H9 (cell line): ENCODE measurements at regions not wholly inside any gene's neighbourhood (a gene's known extent, or its start where the extent isn't known, plus 50 kb on each side); places are given as distances from the start of the nearest gene placed in this dataset.

Source experiments
- DNase-seq: peaks from one replicate; pipeline ENCODE4 v3.0.0-alpha.2; 2017
- H2AFZ ChIP-seq: one replicate; pipeline ENCODE4 v1.6.1; 2013; ENCODE audit warnings: mild to moderate bottlenecking, low read length, control low read depth, moderate library complexity
- H2AK5ac ChIP-seq: 2 replicates; pipeline ENCODE4 v1.6.1; 2013; ENCODE audit warnings: low read length, control low read depth, mixed read lengths; ENCODE audit not compliant: insufficient read length
- H2BK120ac ChIP-seq: one replicate; pipeline ENCODE4 v1.6.1; 2013; ENCODE audit warnings: low read depth, mild to moderate bottlenecking, low read length, control low read depth, inconsistent platforms; ENCODE audit not compliant: poor library complexity, severe bottlenecking
- H2BK12ac ChIP-seq: 2 replicates; pipeline ENCODE4 v1.6.1; 2013; ENCODE audit warnings: low read length, control low read depth, mixed read lengths, low read depth; ENCODE audit not compliant: insufficient read length
- H2BK15ac ChIP-seq: 2 replicates; pipeline ENCODE4 v1.6.1; 2013; ENCODE audit warnings: low read depth, low read length, control low read depth
- H2BK20ac ChIP-seq: one replicate; pipeline ENCODE4 v1.6.1; 2013; ENCODE audit warnings: low read depth, mild to moderate bottlenecking, low read length, control low read depth, inconsistent platforms; ENCODE audit not compliant: poor library complexity, severe bottlenecking
- H2BK5ac ChIP-seq: 2 replicates; pipeline ENCODE4 v1.6.1; 2013; ENCODE audit warnings: low read length, control low read depth, mixed read lengths; ENCODE audit not compliant: insufficient read length
- H3K14ac ChIP-seq: 2 replicates; pipeline ENCODE4 v1.6.1; 2013; ENCODE audit warnings: low read length, control low read depth; ENCODE audit not compliant: insufficient read depth
- H3K18ac ChIP-seq: 2 replicates; pipeline ENCODE4 v1.6.1; 2013; ENCODE audit warnings: low read depth, mild to moderate bottlenecking, mixed read lengths, low read length, control low read depth; ENCODE audit not compliant: insufficient read length
- H3K23ac ChIP-seq: 2 replicates; pipeline ENCODE4 v1.6.1; 2013; ENCODE audit warnings: low read length, control low read depth, mixed read lengths, low read depth; ENCODE audit not compliant: insufficient read length
- H3K23me2 ChIP-seq: 2 replicates; pipeline ENCODE4 v1.6.1; 2013; ENCODE audit warnings: low read depth, mild to moderate bottlenecking, mixed read lengths, low read length, control low read depth; ENCODE audit not compliant: insufficient read length, poor library complexity, severe bottlenecking
- H3K27ac ChIP-seq: 2 replicates; pipeline ENCODE4 v1.5.1; 2013; ENCODE audit warnings: low read length, control low read depth, mixed read lengths, low read depth; ENCODE audit not compliant: insufficient read length
- H3K27me3 ChIP-seq: 2 replicates; pipeline ENCODE4 v1.6.1; 2013; ENCODE audit warnings: low read length, control low read depth, inconsistent platforms; ENCODE audit not compliant: insufficient read depth
- H3K4ac ChIP-seq: 2 replicates; pipeline ENCODE4 v1.6.1; 2013; ENCODE audit warnings: low read depth, mild to moderate bottlenecking, control low read depth, inconsistent platforms, low read length, moderate library complexity
- H3K4me1 ChIP-seq: 2 replicates; pipeline ENCODE4 v1.6.1; 2013; ENCODE audit warnings: low read length, control low read depth, inconsistent platforms; ENCODE audit not compliant: insufficient read depth
- H3K4me2 ChIP-seq: 2 replicates; pipeline ENCODE4 v1.6.1; 2013; ENCODE audit warnings: low read length, control low read depth, mixed read lengths; ENCODE audit not compliant: insufficient read length, insufficient read depth
- H3K56ac ChIP-seq: 2 replicates; pipeline ENCODE4 v1.6.1; 2013; ENCODE audit warnings: low read depth, mild to moderate bottlenecking, mixed read lengths, low read length, control low read depth; ENCODE audit not compliant: insufficient read length
- H3K79me1 ChIP-seq: 2 replicates; pipeline ENCODE4 v1.6.1; 2013; ENCODE audit warnings: low read depth, mild to moderate bottlenecking, moderate library complexity, low read length, control low read depth, inconsistent platforms; ENCODE audit not compliant: insufficient read depth, poor library complexity, severe bottlenecking
- H3K79me2 ChIP-seq: 2 replicates; pipeline ENCODE4 v1.6.1; 2013; ENCODE audit warnings: low read length, control low read depth, inconsistent platforms; ENCODE audit not compliant: insufficient read depth
- H3K9ac ChIP-seq: 2 replicates; pipeline ENCODE4 v1.6.1; 2013; ENCODE audit warnings: low read length, control low read depth, mixed read lengths; ENCODE audit not compliant: insufficient read length; ENCODE audit errors: extremely low read depth
- H3K9me3 ChIP-seq: one replicate; pipeline ENCODE4 v1.6.1; 2013; ENCODE audit warnings: low read depth, low read length, inconsistent platforms; ENCODE audit not compliant: control insufficient read depth
- H3T11ph ChIP-seq: one replicate; pipeline ENCODE4 v1.6.1; 2013; ENCODE audit warnings: mild to moderate bottlenecking, low read length, control low read depth, inconsistent platforms
- H4K20me1 ChIP-seq: one replicate; pipeline ENCODE4 v1.6.1; 2013; ENCODE audit not compliant: control insufficient read depth, insufficient read length, insufficient read depth
- H4K5ac ChIP-seq: 2 replicates; pipeline ENCODE4 v1.6.1; 2013; ENCODE audit warnings: low read depth, mild to moderate bottlenecking, mixed read lengths, low read length, control low read depth; ENCODE audit not compliant: insufficient read length
- H4K8ac ChIP-seq: replicated peaks from 2 replicates; pipeline ENCODE4 v1.6.1; 2013; ENCODE audit warnings: low read length, control low read depth, mixed read lengths, low read depth; ENCODE audit not compliant: insufficient read length
- H4K91ac ChIP-seq: 2 replicates; pipeline ENCODE4 v1.6.1; 2013; ENCODE audit warnings: low read depth, mild to moderate bottlenecking, moderate library complexity, mixed read lengths, low read length, control low read depth; ENCODE audit not compliant: insufficient read length
- H3K27ac Mint-ChIP-seq, 3 experiments: 2 replicates in 2 of 3; 3 replicates in 1 of 3; pipeline ENCODE4 v1.8.0; 2020 to 2021; ENCODE audit warnings: mixed read lengths in 3 of 3, mild to moderate bottlenecking in 1 of 3, moderate library complexity in 1 of 3
- H3K27me3 Mint-ChIP-seq: 2 replicates; pipeline ENCODE4 v1.8.0; 2021; ENCODE audit warnings: low read depth, mild to moderate bottlenecking, moderate library complexity, mixed read lengths
- H3K36me3 Mint-ChIP-seq, 3 experiments: 2 replicates in 2 of 3; 3 replicates in 1 of 3; pipeline ENCODE4 v1.8.0; 2020 to 2021; ENCODE audit warnings: low read depth in 3 of 3, mixed read lengths in 3 of 3; ENCODE audit not compliant: insufficient read depth in 1 of 3
- H3K4me1 Mint-ChIP-seq, 2 experiments: 2 replicates each; pipeline ENCODE4 v1.8.0; 2020; ENCODE audit warnings: mixed read lengths in 2 of 2
- H3K4me3 Mint-ChIP-seq, 2 experiments: 2 replicates in 1 of 2; 3 replicates in 1 of 2; pipeline ENCODE4 v1.8.0; 2020 to 2021; ENCODE audit warnings: mild to moderate bottlenecking in 2 of 2, mixed read lengths in 2 of 2, moderate library complexity in 1 of 2
- H3K9me3 Mint-ChIP-seq, 2 experiments: 2 replicates in 1 of 2; 3 replicates in 1 of 2; pipeline ENCODE4 v1.8.0; 2020; ENCODE audit warnings: mild to moderate bottlenecking in 2 of 2, mixed read lengths in 2 of 2, moderate library complexity in 1 of 2
- WGBS: extraction: QIAGEN DNeasy Blood & Tissue Kit; methylation state at CpG from one replicate; pipeline ENCODE4 v1.1.7; 2013; ENCODE audit warnings: missing lambda C conversion rate, low lambda C conversion rate, mixed read lengths; ENCODE audit not compliant: insufficient read length; ENCODE audit errors: extremely low coverage; 5-methylcytosine and 5-hydroxymethylcytosine counted together
- TF ChIP-seq, protein P1 (sequence below): fragments of 200-600 bp; sonication (generic); conservative IDR thresholded peaks from 3 replicates; pipeline ENCODE4 v1.8.0; 2021; ENCODE audit warnings: antibody characterized with exemption, mild to moderate bottlenecking

DNA sequence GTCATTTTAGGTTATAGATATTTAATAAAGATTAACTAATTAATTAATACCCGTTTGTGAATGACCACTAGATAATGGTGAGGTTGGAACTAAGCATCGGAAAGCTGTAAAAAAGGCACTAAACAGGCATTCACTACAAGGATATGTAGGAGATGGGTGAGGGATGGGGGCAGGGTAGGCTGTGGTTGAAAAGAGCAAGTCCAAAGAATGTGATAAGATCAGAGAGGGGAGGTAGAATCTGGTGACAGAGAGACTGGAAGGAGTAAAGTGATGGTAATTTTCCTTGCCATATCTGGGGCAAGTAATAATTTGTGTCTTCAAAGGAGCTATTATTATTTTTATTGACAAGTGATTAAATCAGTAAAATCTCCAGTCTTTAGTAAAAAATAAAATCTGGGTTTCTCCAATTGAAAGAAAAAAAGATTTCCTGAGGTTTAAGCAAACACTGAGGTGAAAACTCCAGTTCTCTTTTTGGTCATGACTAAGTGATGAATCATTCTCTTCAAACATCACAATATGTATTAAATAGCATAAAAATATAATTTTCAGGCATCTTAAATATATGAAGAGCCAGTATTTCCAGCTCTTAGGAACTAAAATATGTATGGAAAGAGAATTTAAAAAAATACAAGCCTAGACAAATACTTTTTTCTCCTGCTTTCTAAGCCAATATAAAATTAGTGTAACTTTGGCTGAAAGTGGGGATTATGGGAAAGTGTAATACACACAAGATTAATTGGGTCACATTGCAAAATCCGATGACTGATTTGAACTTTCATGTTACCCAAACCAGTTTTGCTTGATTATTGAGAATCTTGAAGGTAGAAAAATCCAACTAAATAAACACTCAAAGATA, 259.1 kb upstream of the RBMS1 start:
- DNase-seq: no peak
- TF ChIP-seq, protein P1, sequence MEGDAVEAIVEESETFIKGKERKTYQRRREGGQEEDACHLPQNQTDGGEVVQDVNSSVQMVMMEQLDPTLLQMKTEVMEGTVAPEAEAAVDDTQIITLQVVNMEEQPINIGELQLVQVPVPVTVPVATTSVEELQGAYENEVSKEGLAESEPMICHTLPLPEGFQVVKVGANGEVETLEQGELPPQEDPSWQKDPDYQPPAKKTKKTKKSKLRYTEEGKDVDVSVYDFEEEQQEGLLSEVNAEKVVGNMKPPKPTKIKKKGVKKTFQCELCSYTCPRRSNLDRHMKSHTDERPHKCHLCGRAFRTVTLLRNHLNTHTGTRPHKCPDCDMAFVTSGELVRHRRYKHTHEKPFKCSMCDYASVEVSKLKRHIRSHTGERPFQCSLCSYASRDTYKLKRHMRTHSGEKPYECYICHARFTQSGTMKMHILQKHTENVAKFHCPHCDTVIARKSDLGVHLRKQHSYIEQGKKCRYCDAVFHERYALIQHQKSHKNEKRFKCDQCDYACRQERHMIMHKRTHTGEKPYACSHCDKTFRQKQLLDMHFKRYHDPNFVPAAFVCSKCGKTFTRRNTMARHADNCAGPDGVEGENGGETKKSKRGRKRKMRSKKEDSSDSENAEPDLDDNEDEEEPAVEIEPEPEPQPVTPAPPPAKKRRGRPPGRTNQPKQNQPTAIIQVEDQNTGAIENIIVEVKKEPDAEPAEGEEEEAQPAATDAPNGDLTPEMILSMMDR: no peak
- no peak overlapping the region for H4K8ac ChIP-seq
- no peaks in the 10 kb centered on the region for H3K9me3 ChIP-seq
- H3K56ac ChIP-seq: no peak overlapping the region
- no peak overlapping the region for H2BK12ac ChIP-seq
- H3K79me2 ChIP-seq: no peaks in the 10 kb centered on the region
- no peak overlapping the region for H3K27ac ChIP-seq
- no peak overlapping the region for H4K5ac ChIP-seq
- H3K23me2 ChIP-seq: no peaks in the 10 kb centered on the region
- peaks cover 17 to 22% of the 10 kb centered on the region in 2 experiments for H3K9me3 Mint-ChIP-seq
- no peak overlapping the region for H4K91ac ChIP-seq
- no peak overlapping the region for H2BK20ac ChIP-seq
- peak overlapping the region in 1 of 3 experiments; percentile 9; a peak in 1 of 7 replicates for H3K27ac Mint-ChIP-seq
- H3T11ph ChIP-seq: no peak overlapping the region
- H3K27me3 ChIP-seq: no peaks in the 10 kb centered on the region
- H3K23ac ChIP-seq: no peak overlapping the region
- H3K4ac ChIP-seq: no peak overlapping the region
- no peaks in the 10 kb centered on the region for H3K79me1 ChIP-seq
- no peak overlapping the region for H2AFZ ChIP-seq
- no peaks in the 10 kb centered on the region for H3K4me1 ChIP-seq
- H3K4me1 Mint-ChIP-seq: peaks cover 8 to 9% of the 10 kb centered on the region in 2 experiments
- H2BK15ac ChIP-seq: no peak overlapping the region
- H3K36me3 Mint-ChIP-seq: peaks cover 0 to 22% (median 11%) of the 10 kb centered on the region in 3 experiments; a peak in 5 of 7 replicates
- H2BK5ac ChIP-seq: no peak overlapping the region
- WGBS: no CpG with 5 or more reads among the region's 3 CpGs
- no peak overlapping the region for H2AK5ac ChIP-seq
- H4K20me1 ChIP-seq: no peaks in the 10 kb centered on the region
- no peak overlapping the region for H3K9ac ChIP-seq
- no peak overlapping the region for H3K4me3 Mint-ChIP-seq
- H3K4me2 ChIP-seq: no peak overlapping the region
- H3K27me3 Mint-ChIP-seq: no peaks in the 10 kb centered on the region
- no peak overlapping the region for H3K18ac ChIP-seq
- no peak overlapping the region for H3K14ac ChIP-seq
- no peak overlapping the region for H2BK120ac ChIP-seq
